WTC11 (cell line): ENCODE measurements at regions not wholly inside any gene's neighbourhood (a gene's known extent, or its start where the extent isn't known, plus 50 kb on each side); places are given as distances from the start of the nearest gene placed in this dataset.

ENCODE experiments used
- ATAC-seq: fragments of 200-7000 bp; cut with Tn5 transposase; 2 replicates; pipeline ENCODE4 v1.10.0; 2021; ENCODE audit warnings: mild to moderate bottlenecking, moderate library complexity
- CTCF ChIA-PET: fragments of 300-600 bp; sonication (Branson Sonifier 250); formaldehyde crosslinking; loops from one replicate; lab custom pipeline; 2021; ENCODE audit warnings: antibody characterized with exemption; lab: Charles Lee
- POLR2A ChIA-PET: fragments of 350-600 bp; sonication (Branson Sonifier 250); formaldehyde crosslinking; loops from one replicate; lab custom pipeline; 2021; ENCODE audit warnings: antibody characterized with exemption; lab: Charles Lee
- DNase-seq: peaks from one replicate; pipeline ENCODE4 v3.0.0; 2021; ENCODE audit warnings: low spot score
- H3K27ac Mint-ChIP-seq: 2 replicates; pipeline ENCODE4 v1.8.0; 2021; ENCODE audit warnings: mixed read lengths
- H3K27me3 Mint-ChIP-seq: 2 replicates; pipeline ENCODE4 v1.8.0; 2021; ENCODE audit warnings: low read depth, mild to moderate bottlenecking, moderate library complexity, mixed read lengths
- H3K36me3 Mint-ChIP-seq: 2 replicates; pipeline ENCODE4 v1.8.0; 2021; ENCODE audit warnings: mixed read lengths
- H3K4me1 Mint-ChIP-seq: 2 replicates; pipeline ENCODE4 v1.8.0; 2022; ENCODE audit warnings: mixed read lengths
- H3K4me3 Mint-ChIP-seq: 2 replicates; pipeline ENCODE4 v1.8.0; 2021; ENCODE audit warnings: mild to moderate bottlenecking, moderate library complexity, mixed read lengths
- H3K9me3 Mint-ChIP-seq: 2 replicates; pipeline ENCODE4 v1.8.0; 2021; ENCODE audit warnings: mixed read lengths
- ATF1 ChIP-seq: sonication (generic); formaldehyde crosslinking; IDR thresholded peaks from 2 replicates; pipeline ENCODE4 v1.8.1; 2023; ENCODE audit warnings: mild to moderate bottlenecking, moderate library complexity, missing genetic modification reagents
- GRHL2 ChIP-seq: fragments of 250-450 bp; sonication (Bioruptor Pico); IDR thresholded peaks from 2 replicates; pipeline ENCODE4 v1.8.0; 2022; ENCODE audit warnings: mild to moderate bottlenecking, moderate library complexity; ENCODE audit not compliant: insufficient replicate concordance, severe bottlenecking
- GTF2I ChIP-seq: fragments of 250-450 bp; sonication (Bioruptor Pico); conservative IDR thresholded peaks from 2 replicates; pipeline ENCODE4 v1.4.0; 2021; ENCODE audit warnings: mild to moderate bottlenecking
- IRF2 ChIP-seq: sonication (generic); formaldehyde crosslinking; IDR thresholded peaks from 2 replicates; pipeline ENCODE4 v1.8.0; 2022; ENCODE audit warnings: low read depth, missing genetic modification reagents, borderline replicate concordance
- JAZF1 ChIP-seq: fragments of 250-450 bp; sonication (Bioruptor Pico); IDR thresholded peaks from 2 replicates; pipeline ENCODE4 v1.9.0; 2021; ENCODE audit warnings: moderate library complexity, mild to moderate bottlenecking, inconsistent platforms
- NFYB ChIP-seq: sonication (generic); formaldehyde crosslinking; conservative IDR thresholded peaks from 2 replicates; pipeline ENCODE4 v1.8.0; 2022; ENCODE audit warnings: low read depth, missing genetic modification reagents
- RORB ChIP-seq: fragments of 250-450 bp; sonication (Bioruptor Pico); IDR thresholded peaks from 2 replicates; pipeline ENCODE4 v1.9.0; 2021; ENCODE audit warnings: mild to moderate bottlenecking
- SP1 ChIP-seq: sonication (generic); formaldehyde crosslinking; conservative IDR thresholded peaks from 2 replicates; pipeline ENCODE4 v1.8.1; 2022; ENCODE audit warnings: missing genetic modification reagents
- ZBTB21 ChIP-seq: sonication (generic); formaldehyde crosslinking; IDR thresholded peaks from 2 replicates; pipeline ENCODE4 v1.8.1; 2023; ENCODE audit warnings: mild to moderate bottlenecking, missing genetic modification reagents, borderline replicate concordance
- ZNF121 ChIP-seq: sonication (generic); formaldehyde crosslinking; IDR thresholded peaks from 2 replicates; pipeline ENCODE4 v1.8.0; 2023; ENCODE audit warnings: missing genetic modification reagents
- ZNF425 ChIP-seq: fragments of 250-450 bp; sonication (Bioruptor Pico); conservative IDR thresholded peaks from 2 replicates; pipeline ENCODE4 v1.9.0; 2021; ENCODE audit warnings: mild to moderate bottlenecking
- TF ChIP-seq, protein P1 (sequence below): sonication (generic); formaldehyde crosslinking; IDR thresholded peaks from 2 replicates; pipeline ENCODE4 v1.8.0; 2022; ENCODE audit warnings: missing genetic modification reagents
- TF ChIP-seq, protein P2 (sequence below): sonication (generic); formaldehyde crosslinking; IDR thresholded peaks from 2 replicates; pipeline ENCODE4 v1.8.1; 2022; ENCODE audit warnings: low read depth, mild to moderate bottlenecking, moderate library complexity, missing genetic modification reagents, borderline replicate concordance
- TF ChIP-seq, protein P3 (sequence below): fragments of 250-450 bp; sonication (Bioruptor Pico); IDR thresholded peaks from 2 replicates; pipeline ENCODE4 v1.9.0; 2021; ENCODE audit warnings: mild to moderate bottlenecking

DNA sequence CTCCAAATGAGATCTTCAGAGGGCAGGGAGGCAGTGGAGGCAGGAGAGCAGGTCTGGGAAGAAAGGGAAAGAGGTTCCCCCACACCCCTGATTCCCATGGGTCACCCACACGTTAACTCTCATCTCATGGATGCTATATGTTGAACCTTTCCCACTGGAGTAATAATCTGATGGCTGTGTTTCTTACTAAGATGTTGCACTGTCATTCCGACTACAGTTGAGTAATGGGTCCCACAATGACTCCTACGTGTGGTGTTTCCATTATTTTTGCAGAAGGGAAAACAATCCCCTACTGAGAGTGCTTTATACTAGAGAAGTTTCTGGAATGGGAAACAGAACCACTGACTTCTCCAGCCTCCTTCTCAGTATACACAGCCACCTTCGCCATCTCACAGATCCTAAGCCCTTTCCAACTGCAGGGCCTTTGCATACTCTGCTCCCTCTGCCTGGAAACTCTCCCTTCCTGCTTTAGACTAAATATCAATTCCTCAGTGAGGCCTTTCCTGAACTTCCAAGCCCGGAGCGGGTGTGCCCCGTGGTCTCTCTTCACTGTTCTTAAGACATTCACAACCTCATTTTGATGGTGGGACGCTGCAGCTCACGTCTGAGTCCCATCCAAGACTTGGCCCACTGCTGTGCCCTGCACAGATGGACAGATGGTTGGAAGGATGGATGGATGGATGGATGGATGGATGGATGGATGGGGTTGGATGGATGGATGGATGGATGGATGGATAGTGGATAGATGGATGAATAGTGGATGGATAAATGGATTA, 238.6 kb upstream of the PMEPA1 start:
- Mint-ChIP-seq H3K27ac (no peak overlapping the region), H3K4me1 (peaks cover 9% of the 10 kb centered on the region; the same call in 1 of the 2 replicates), H3K9me3 (peaks cover 25% of the 10 kb centered on the region), H3K27me3 (no peaks in the 10 kb centered on the region), H3K4me3 (no peak overlapping the region), H3K36me3 (no peaks in the 10 kb centered on the region)
- TF ChIP-seq, protein P1, sequence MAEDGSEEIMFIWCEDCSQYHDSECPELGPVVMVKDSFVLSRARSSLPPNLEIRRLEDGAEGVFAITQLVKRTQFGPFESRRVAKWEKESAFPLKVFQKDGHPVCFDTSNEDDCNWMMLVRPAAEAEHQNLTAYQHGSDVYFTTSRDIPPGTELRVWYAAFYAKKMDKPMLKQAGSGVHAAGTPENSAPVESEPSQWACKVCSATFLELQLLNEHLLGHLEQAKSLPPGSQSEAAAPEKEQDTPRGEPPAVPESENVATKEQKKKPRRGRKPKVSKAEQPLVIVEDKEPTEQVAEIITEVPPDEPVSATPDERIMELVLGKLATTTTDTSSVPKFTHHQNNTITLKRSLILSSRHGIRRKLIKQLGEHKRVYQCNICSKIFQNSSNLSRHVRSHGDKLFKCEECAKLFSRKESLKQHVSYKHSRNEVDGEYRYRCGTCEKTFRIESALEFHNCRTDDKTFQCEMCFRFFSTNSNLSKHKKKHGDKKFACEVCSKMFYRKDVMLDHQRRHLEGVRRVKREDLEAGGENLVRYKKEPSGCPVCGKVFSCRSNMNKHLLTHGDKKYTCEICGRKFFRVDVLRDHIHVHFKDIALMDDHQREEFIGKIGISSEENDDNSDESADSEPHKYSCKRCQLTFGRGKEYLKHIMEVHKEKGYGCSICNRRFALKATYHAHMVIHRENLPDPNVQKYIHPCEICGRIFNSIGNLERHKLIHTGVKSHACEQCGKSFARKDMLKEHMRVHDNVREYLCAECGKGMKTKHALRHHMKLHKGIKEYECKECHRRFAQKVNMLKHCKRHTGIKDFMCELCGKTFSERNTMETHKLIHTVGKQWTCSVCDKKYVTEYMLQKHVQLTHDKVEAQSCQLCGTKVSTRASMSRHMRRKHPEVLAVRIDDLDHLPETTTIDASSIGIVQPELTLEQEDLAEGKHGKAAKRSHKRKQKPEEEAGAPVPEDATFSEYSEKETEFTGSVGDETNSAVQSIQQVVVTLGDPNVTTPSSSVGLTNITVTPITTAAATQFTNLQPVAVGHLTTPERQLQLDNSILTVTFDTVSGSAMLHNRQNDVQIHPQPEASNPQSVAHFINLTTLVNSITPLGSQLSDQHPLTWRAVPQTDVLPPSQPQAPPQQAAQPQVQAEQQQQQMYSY (CRISPR knock-in tag) = no peak
- ChIA-PET CTCF (no interaction called here), POLR2A (no interaction called here)
- DNase-seq (no peak), ATAC-seq (no peak)

- Mint-ChIP-seq H3K27ac (no peak overlapping the region), H3K9me3 (peaks cover 25% of the 10 kb centered on the region), H3K36me3 (no peaks in the 10 kb centered on the region), H3K4me1 (peaks cover 2% of the 10 kb centered on the region; the same call in 1 of the 2 replicates), H3K27me3 (no peaks in the 10 kb centered on the region), H3K4me3 (no peak overlapping the region)
- POLR2A ChIA-PET = no interaction called here
- CTCF ChIA-PET = no interaction called here
- DNase-seq = no peak
- TF ChIP-seq, protein P2, sequence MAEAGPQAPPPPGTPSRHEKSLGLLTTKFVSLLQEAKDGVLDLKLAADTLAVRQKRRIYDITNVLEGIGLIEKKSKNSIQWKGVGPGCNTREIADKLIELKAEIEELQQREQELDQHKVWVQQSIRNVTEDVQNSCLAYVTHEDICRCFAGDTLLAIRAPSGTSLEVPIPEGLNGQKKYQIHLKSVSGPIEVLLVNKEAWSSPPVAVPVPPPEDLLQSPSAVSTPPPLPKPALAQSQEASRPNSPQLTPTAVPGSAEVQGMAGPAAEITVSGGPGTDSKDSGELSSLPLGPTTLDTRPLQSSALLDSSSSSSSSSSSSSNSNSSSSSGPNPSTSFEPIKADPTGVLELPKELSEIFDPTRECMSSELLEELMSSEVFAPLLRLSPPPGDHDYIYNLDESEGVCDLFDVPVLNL (CRISPR knock-in tag) = no peak
- no peak for TF ChIP-seq ATF1 (CRISPR knock-in tag)
- no peak for TF ChIP-seq SP1 (CRISPR knock-in tag)
- ATAC-seq = no peak
These were observed 237.8 kb upstream of the PMEPA1 start for GRCh38 chr20:57947421-57948179.

DNA sequence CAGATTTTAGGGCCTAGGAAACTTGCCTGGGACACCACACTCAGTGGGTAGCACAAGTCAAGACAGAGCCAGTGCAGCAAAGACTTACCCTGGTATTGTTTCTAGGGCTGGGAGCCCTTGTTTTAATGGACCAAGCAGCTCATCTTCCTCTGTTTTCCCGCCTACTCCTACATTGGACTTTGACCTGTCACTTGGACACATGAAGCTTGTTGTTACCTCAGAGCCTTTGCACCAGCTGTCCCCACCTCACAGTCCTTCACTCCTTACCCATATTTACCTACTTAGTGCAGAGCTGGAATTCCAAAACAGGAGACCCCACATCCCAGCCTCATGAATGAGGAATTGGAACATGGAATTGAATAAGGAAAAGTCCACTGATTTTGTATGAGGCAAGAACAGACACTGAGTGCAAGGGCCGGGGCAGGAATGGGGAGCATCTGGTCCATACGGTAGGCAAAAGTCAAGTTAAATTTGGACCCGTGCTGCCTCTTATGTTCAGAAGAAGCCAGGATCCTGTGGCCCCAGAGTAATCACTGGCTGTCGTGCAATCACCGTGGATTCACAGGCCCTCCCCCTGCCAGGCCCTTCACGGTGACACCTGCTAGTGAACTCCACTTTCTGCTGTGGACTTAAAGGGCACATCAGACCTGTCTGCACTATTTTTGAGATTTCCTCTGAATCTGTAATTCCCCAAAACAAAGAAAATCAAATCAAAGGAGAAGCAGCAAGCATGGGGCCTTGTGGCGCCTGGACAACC, 236.9 kb upstream of the PMEPA1 start:
- POLR2A ChIA-PET = no interaction called here
- Mint-ChIP-seq H3K36me3 (no peaks in the 10 kb centered on the region), H3K27me3 (no peaks in the 10 kb centered on the region), H3K9me3 (peaks cover 19% of the 10 kb centered on the region), H3K27ac (no peak overlapping the region), H3K4me1 (no peaks in the 10 kb centered on the region; the same call in 1 of the 2 replicates), H3K4me3 (no peak overlapping the region)
- ATAC-seq (no peak), DNase-seq (no peak)
- CTCF ChIA-PET = no interaction called here
- TF ChIP-seq IRF2 = no peak
- TF ChIP-seq ZNF425 (CRISPR knock-in tag) = no peak
- TF ChIP-seq, protein P3, sequence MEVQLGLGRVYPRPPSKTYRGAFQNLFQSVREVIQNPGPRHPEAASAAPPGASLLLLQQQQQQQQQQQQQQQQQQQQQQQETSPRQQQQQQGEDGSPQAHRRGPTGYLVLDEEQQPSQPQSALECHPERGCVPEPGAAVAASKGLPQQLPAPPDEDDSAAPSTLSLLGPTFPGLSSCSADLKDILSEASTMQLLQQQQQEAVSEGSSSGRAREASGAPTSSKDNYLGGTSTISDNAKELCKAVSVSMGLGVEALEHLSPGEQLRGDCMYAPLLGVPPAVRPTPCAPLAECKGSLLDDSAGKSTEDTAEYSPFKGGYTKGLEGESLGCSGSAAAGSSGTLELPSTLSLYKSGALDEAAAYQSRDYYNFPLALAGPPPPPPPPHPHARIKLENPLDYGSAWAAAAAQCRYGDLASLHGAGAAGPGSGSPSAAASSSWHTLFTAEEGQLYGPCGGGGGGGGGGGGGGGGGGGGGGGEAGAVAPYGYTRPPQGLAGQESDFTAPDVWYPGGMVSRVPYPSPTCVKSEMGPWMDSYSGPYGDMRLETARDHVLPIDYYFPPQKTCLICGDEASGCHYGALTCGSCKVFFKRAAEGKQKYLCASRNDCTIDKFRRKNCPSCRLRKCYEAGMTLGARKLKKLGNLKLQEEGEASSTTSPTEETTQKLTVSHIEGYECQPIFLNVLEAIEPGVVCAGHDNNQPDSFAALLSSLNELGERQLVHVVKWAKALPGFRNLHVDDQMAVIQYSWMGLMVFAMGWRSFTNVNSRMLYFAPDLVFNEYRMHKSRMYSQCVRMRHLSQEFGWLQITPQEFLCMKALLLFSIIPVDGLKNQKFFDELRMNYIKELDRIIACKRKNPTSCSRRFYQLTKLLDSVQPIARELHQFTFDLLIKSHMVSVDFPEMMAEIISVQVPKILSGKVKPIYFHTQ (CRISPR knock-in tag) = no peak
- no peak for TF ChIP-seq GRHL2 (CRISPR knock-in tag)
- no peak for TF ChIP-seq NFYB (CRISPR knock-in tag)
- no peak for TF ChIP-seq ZBTB21
- TF ChIP-seq JAZF1 (CRISPR knock-in tag) = no peak
- no peak for TF ChIP-seq RORB (CRISPR knock-in tag)
- no peak for TF ChIP-seq GTF2I
- no peak for TF ChIP-seq ZNF121 (CRISPR knock-in tag)
- TF ChIP-seq, protein P1 (CRISPR knock-in tag) = no peak
